ENCODE measurements at regions not wholly inside any gene's neighbourhood (a gene's known extent, or its start where the extent isn't known, plus 50 kb on each side); places are given as distances from the start of the nearest gene placed in this dataset.

GRCh38 chr21:24894324-24894723 is 713.0 kb downstream of the MRPL39 start:
- CTCF ChIA-PET: no interaction called here
- H3K4me2 ChIP-seq (ENCODE audit: low read depth, low read length): no peak overlapping the region
- no peak overlapping the region for H4K5ac ChIP-seq (ENCODE audit: low read depth, low read length)
- ATAC-seq (ENCODE audit: low read depth) (no peak), DNase-seq (no peak)
- H3K79me1 ChIP-seq (ENCODE audit: low read depth in 1 of 2, low read length in 2 of 2): no peaks in the 10 kb centered on the region
- peak; percentile 82 for TF ChIP-seq MAFK (IDR thresholded peaks at IDR 0.05; ENCODE audit: low read depth, low read length)
- no peak for TF ChIP-seq POLR2A (IDR thresholded peaks at IDR 0.05; ENCODE audit: low read depth, low read length)
- intact Hi-C loops (cut with micrococcal nuclease): no loop called here
- H2AK5ac ChIP-seq (ENCODE audit: low read depth, low read length): no peak overlapping the region
- no peaks in the 10 kb centered on the region for H3K9me3 ChIP-seq (ENCODE audit: control insufficient read depth, insufficient read depth, low read length)
- H3K18ac ChIP-seq (ENCODE audit: low read depth, low read length): no peak overlapping the region
- H2AK9ac ChIP-seq (replicated peaks; ENCODE audit: low read depth, low read length, poor library complexity): no peak overlapping the region
- H3K9me1 ChIP-seq (ENCODE audit: insufficient read depth, low read length): no peaks in the 10 kb centered on the region
- H2BK15ac ChIP-seq (ENCODE audit: low read depth, low read length): no peak overlapping the region
- no peak overlapping the region for H4K91ac ChIP-seq (ENCODE audit: insufficient read depth, low read depth, low read length)
- H2BK5ac ChIP-seq (ENCODE audit: low read depth, low read length, poor library complexity, severe bottlenecking): no peak overlapping the region
- H3K36me3 ChIP-seq (ENCODE audit: control insufficient read depth, insufficient read depth, low read length): no peaks in the 10 kb centered on the region
- no peak overlapping the region for H2AFZ ChIP-seq (replicated peaks; ENCODE audit: low read length, poor library complexity)
- H3K4ac ChIP-seq (ENCODE audit: low read depth, low read length): no peak overlapping the region
- no peak overlapping the region for H3K56ac ChIP-seq (ENCODE audit: extremely low read depth, insufficient read depth, low read length)
- no peak overlapping the region for H3K23ac ChIP-seq (ENCODE audit: low read depth, low read length)
- H3K27me3 ChIP-seq (ENCODE audit: control insufficient read depth, insufficient read depth, low read length): no peaks in the 10 kb centered on the region
- no peak overlapping the region for H2BK20ac ChIP-seq (ENCODE audit: low read depth, low read length)
- no peak overlapping the region for H3K4me3 ChIP-seq (ENCODE audit: insufficient read depth, low read depth, low read length)
- H3K4me1 ChIP-seq (ENCODE audit: control insufficient read depth, insufficient read depth, low read length): no peaks in the 10 kb centered on the region
- H3K9ac ChIP-seq (ENCODE audit: low read depth, low read length): no peak overlapping the region
- no peak overlapping the region for H3K27ac ChIP-seq (ENCODE audit: insufficient read depth, low read length)
- in situ Hi-C loops (cut with MboI; ENCODE audit: low sequenced_read_pairs): loop anchor here (10.0 kb wide), 1 partner anchor 480 kb away; no protein-coding TSS in a partner anchor
- BruUV-seq (replicated peaks): no TSS peak
- no peak overlapping the region for H3K14ac ChIP-seq (replicated peaks; ENCODE audit: low read depth, low read length)
- POLR2A ChIA-PET (ENCODE audit: unreplicated experiment): no interaction called here
- dilution Hi-C loops (cut with HindIII; ENCODE audit: low sequenced_read_pairs, unreplicated experiment): no loop called here
- WGBS, 2 experiments (ENCODE audit: extremely low coverage in 2 of 2, insufficient read length in 1 of 2): no CpG with 5 or more reads among the region's 1 CpG
- H2BK120ac ChIP-seq (ENCODE audit: low read depth, low read length): no peak overlapping the region
- H4K8ac ChIP-seq (ENCODE audit: low read depth in 2 of 2, low read length in 2 of 2): no peak overlapping the region
- H4K20me1 ChIP-seq (ENCODE audit: insufficient read depth, low read length): no peaks in the 10 kb centered on the region

Measured in IMR-90 (cell line).